ENCODE measurements at regions not wholly inside any gene's neighbourhood (a gene's known extent, or its start where the extent isn't known, plus 50 kb on each side); places are given as distances from the start of the nearest gene placed in this dataset.

- no peak for TF ChIP-seq POLR2A (IDR thresholded peaks at IDR 0.05)
- TF ChIP-seq CTCF (IDR thresholded peaks at IDR 0.05): no peak
Measured at GRCh38 chr4:187335339-187335738, 611.7 kb upstream of the FAT1 start.
